ENCODE measurements at regions not wholly inside any gene's neighbourhood (a gene's known extent, or its start where the extent isn't known, plus 50 kb on each side); places are given as distances from the start of the nearest gene placed in this dataset.
A peak's percentile ranks its signal among the peaks of the same experiment; 100 is the strongest.

DNA sequence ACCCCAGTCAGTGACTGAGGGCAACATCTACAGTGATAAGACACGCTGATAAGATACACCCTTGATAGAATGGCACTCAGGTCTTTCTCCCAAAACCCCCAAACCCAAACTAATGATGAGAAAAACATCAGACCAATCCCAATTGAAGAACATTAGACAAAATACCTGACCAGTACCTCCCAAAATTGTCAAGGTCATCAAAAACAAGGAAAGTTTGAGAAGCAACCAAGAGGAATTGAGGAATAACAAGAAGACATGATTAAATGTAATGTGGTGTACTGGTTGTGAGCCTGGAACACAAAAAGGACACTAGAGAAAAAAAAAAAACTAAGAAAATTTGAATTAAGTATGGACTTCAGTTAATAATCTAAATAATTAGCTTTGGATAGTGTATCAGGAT is 222.8 kb downstream of the GAS1 start:
- FAIRE-seq, result no peak
- no peak for DNase-seq (ENCODE audit: extremely low read depth in 1 of 4, low spot score in 3 of 4)
- 0% methylated on average over 1 of the region's 1 CpG for WGBS (ENCODE audit: insufficient coverage, low coverage, missing lambda C conversion rate)
- CTCF ChIA-PET (ENCODE audit: low intra/inter-chr PET ratio), result no interaction called here
- H3K27me3 ChIP-seq (ENCODE audit: control insufficient read depth in 2 of 2, insufficient read depth in 2 of 2, low read length in 2 of 2), result no peaks in the 10 kb centered on the region
- no peaks in the 10 kb centered on the region for H4K20me1 ChIP-seq (replicated peaks; ENCODE audit: control insufficient read depth, insufficient read depth, low read length)
- BruUV-seq (replicated peaks), result no TSS peak
- no peaks in the 10 kb centered on the region for H3K79me2 ChIP-seq (ENCODE audit: control insufficient read depth, insufficient read depth, low read length)
- POLR2A ChIA-PET, result interaction anchor here (0.6 kb wide), 1 partner anchor 27 kb away, joined by 3 read pairs; no protein-coding TSS in a partner anchor
- intact Hi-C loops (cut with micrococcal nuclease), result no loop called here
- no peaks in the 10 kb centered on the region for H3K9me1 ChIP-seq (ENCODE audit: control insufficient read depth, insufficient read depth, low read length)
- in situ Hi-C loops (cut with MboI), result no loop called here
- no peak overlapping the region for H3K9ac ChIP-seq (ENCODE audit: insufficient read depth in 1 of 2, low read depth in 2 of 2, low read length in 2 of 2)
- H3K4me1 ChIP-seq (replicated peaks in 1 of 2; ENCODE audit: control insufficient read depth in 2 of 2, insufficient read depth in 2 of 2, low read length in 2 of 2), result no peaks in the 10 kb centered on the region
- TF ChIP-seq, protein P1, sequence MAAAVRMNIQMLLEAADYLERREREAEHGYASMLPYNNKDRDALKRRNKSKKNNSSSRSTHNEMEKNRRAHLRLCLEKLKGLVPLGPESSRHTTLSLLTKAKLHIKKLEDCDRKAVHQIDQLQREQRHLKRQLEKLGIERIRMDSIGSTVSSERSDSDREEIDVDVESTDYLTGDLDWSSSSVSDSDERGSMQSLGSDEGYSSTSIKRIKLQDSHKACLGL (CRISPR knock-in tag; IDR thresholded peaks at IDR 0.05; ENCODE audit: borderline replicate concordance, poor library complexity, severe bottlenecking), result no peak
- TF ChIP-seq MTA3 (IDR thresholded peaks at IDR 0.05; ENCODE audit: borderline replicate concordance), result no peak
- TF ChIP-seq ZNF316 (IDR thresholded peaks at IDR 0.05), result peak; percentile 62
- peak; percentile 27; the same call in 1 of the 2 replicates for TF ChIP-seq MAFG (tag; conservative IDR thresholded peaks at IDR 0.05)
- H3K4me3 ChIP-seq, result no peak overlapping the region
- H3K9me3 ChIP-seq (replicated peaks; ENCODE audit: control insufficient read depth, insufficient read depth, low read depth, low read length), result no peaks in the 10 kb centered on the region
- H3K4me2 ChIP-seq (ENCODE audit: insufficient read depth, low read length), result no peak overlapping the region
- H2AFZ ChIP-seq (ENCODE audit: low read depth, low read length), result no peak overlapping the region
- no peak for ATAC-seq
- H3K27ac ChIP-seq (ENCODE audit: extremely low read depth, low read depth, low read length), result no peak overlapping the region
- H3K36me3 ChIP-seq (ENCODE audit: control insufficient read depth, insufficient read depth, low read length), result no peaks in the 10 kb centered on the region

DNA sequence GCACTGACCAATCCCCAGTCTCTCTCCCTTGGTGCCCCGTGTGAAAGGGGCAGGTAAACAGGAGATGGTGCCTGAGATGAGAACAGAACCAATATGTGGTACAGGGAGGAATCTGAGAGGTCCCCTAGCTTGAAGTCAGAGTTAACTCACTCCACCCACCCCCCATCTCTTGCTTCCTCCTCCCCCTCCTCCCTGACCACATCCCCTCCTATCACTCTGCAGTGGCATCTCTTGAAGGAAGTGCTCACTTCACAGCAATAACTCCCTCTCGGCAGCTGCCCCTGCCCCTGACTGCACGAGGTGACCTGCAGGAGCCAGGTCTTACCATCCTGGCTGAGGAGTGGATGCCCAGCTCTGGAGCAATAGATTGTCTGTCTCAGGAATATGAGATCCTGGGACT is 224.0 kb downstream of the GAS1 start:
- Histone ChIP-seq H3K9ac (ENCODE audit: insufficient read depth in 1 of 2, low read depth in 2 of 2, low read length in 2 of 2) (no peak overlapping the region), H3K4me2 (ENCODE audit: insufficient read depth, low read length) (no peak overlapping the region), H3K36me3 (ENCODE audit: control insufficient read depth, insufficient read depth, low read length) (no peaks in the 10 kb centered on the region), H2AFZ (ENCODE audit: low read depth, low read length) (no peak overlapping the region), H3K9me3 (replicated peaks; ENCODE audit: control insufficient read depth, insufficient read depth, low read depth, low read length) (no peaks in the 10 kb centered on the region), H3K27ac (ENCODE audit: extremely low read depth, low read depth, low read length) (no peak overlapping the region), H3K4me3 (no peak overlapping the region), H3K4me1 (replicated peaks in 1 of 2; ENCODE audit: control insufficient read depth in 2 of 2, insufficient read depth in 2 of 2, low read length in 2 of 2) (no peaks in the 10 kb centered on the region), H3K9me1 (ENCODE audit: control insufficient read depth, insufficient read depth, low read length) (no peaks in the 10 kb centered on the region), H3K27me3 (ENCODE audit: control insufficient read depth in 2 of 2, insufficient read depth in 2 of 2, low read length in 2 of 2) (no peaks in the 10 kb centered on the region), H3K79me2 (ENCODE audit: control insufficient read depth, insufficient read depth, low read length) (no peaks in the 10 kb centered on the region), H4K20me1 (replicated peaks; ENCODE audit: control insufficient read depth, insufficient read depth, low read length) (no peaks in the 10 kb centered on the region)
- intact Hi-C loops (cut with micrococcal nuclease), result no loop called here
- in situ Hi-C loops (cut with MboI), result no loop called here
- no peak for DNase-seq (ENCODE audit: extremely low read depth in 1 of 4, low spot score in 3 of 4)
- FAIRE-seq, result no peak
- no peak for ATAC-seq
- no CpG with 5 or more reads among the region's 3 CpGs for WGBS (ENCODE audit: insufficient coverage, low coverage, missing lambda C conversion rate)
- no TSS peak for BruUV-seq (replicated peaks)
- POLR2A ChIA-PET, result interaction anchor here (0.5 to 0.8 kb wide), 2 partner anchors 16 to 49 kb away, joined by 3 to 4 read pairs; no protein-coding TSS in a partner anchor
- CTCF ChIA-PET (ENCODE audit: low intra/inter-chr PET ratio), result no interaction called here
- TF ChIP-seq NEUROD1 (IDR thresholded peaks at IDR 0.05; ENCODE audit: borderline replicate concordance, low read depth, low read length, partially characterized antibody), result no peak
- TF ChIP-seq, protein P2, sequence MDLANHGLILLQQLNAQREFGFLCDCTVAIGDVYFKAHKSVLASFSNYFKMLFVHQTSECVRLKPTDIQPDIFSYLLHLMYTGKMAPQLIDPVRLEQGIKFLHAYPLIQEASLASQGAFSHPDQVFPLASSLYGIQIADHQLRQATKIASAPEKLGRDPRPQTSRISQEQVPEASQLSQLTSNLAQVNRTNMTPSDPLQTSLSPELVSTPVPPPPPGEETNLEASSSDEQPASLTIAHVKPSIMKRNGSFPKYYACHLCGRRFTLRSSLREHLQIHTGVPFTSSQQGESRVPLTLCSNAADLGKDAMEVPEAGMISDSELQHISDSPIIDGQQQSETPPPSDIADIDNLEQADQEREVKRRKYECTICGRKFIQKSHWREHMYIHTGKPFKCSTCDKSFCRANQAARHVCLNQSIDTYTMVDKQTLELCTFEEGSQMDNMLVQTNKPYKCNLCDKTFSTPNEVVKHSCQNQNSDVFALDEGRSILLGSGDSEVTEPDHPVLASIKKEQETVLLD (IDR thresholded peaks at IDR 0.05), result no peak
- TF ChIP-seq ZNF184 (CRISPR knock-in tag; IDR thresholded peaks at IDR 0.05), result no peak
- TF ChIP-seq POLR3A (IDR thresholded peaks at IDR 0.05; ENCODE audit: borderline replicate concordance, extremely low read depth, insufficient read depth, insufficient read length), result no peak
- no peak for TF ChIP-seq GTF2F1 (IDR thresholded peaks at IDR 0.05; ENCODE audit: low read depth, low read length)
- no peak for TF ChIP-seq ZNF134 (CRISPR knock-in tag; conservative IDR thresholded peaks at IDR 0.05)
- no peak for TF ChIP-seq DMBX1 (CRISPR knock-in tag; IDR thresholded peaks at IDR 0.05; ENCODE audit: borderline replicate concordance)

All from K562 (cell line).